AG09319 (cell line): ENCODE measurements at regions not wholly inside any gene's neighbourhood (a gene's known extent, or its start where the extent isn't known, plus 50 kb on each side); places are given as distances from the start of the nearest gene placed in this dataset.

ENCODE experiments used
- DNase-seq: peaks from one replicate; pipeline ENCODE4 v3.0.0-alpha.2; 2010; ENCODE audit warnings: low read depth; ENCODE audit errors: extremely low read depth
- TF ChIP-seq, protein P1 (sequence below): IDR thresholded peaks from 2 replicates; pipeline ENCODE4 v1.5.1; 2011; ENCODE audit warnings: low read depth, mild to moderate bottlenecking, inconsistent platforms, low read length, moderate library complexity

DNA sequence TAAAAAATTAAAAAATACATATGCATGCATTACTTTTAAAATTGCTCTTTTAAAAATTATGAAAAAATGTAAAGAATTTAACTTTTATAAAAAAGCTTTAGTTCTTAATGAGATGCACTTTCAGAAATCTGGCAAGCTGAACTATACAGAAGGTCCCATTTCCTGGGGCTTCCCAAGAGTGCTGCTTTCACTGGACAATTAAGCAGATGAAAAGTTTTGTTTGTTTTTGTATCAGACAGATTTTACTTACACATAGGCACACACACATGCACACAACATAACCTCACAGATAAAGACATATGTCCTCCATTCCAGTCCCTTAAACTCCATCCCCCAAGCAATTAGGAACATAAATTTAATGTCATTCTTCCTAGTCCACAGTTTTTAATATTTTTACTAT, 402.3 kb upstream of the ASIC2 start:
- TF ChIP-seq, protein P1, sequence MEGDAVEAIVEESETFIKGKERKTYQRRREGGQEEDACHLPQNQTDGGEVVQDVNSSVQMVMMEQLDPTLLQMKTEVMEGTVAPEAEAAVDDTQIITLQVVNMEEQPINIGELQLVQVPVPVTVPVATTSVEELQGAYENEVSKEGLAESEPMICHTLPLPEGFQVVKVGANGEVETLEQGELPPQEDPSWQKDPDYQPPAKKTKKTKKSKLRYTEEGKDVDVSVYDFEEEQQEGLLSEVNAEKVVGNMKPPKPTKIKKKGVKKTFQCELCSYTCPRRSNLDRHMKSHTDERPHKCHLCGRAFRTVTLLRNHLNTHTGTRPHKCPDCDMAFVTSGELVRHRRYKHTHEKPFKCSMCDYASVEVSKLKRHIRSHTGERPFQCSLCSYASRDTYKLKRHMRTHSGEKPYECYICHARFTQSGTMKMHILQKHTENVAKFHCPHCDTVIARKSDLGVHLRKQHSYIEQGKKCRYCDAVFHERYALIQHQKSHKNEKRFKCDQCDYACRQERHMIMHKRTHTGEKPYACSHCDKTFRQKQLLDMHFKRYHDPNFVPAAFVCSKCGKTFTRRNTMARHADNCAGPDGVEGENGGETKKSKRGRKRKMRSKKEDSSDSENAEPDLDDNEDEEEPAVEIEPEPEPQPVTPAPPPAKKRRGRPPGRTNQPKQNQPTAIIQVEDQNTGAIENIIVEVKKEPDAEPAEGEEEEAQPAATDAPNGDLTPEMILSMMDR = no peak

DNA sequence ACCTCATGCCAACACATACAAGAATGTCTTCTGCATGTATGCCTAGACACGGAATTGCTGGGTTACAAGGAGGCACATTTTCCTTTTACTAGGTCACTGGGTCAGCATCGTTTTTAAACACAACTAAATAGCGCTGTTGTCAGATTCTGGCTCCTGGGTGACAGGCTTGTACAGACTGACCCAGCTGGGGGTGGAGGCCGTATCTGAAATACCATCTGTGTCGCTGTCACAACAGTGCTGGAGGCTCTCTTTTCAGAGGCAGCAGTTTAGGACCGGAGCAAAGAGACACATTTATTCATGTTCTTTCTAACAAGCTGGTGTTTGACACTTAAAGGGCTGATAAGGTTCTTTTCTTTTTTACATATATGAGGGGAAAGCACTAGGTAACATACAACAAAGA, 403.0 kb upstream of the ASIC2 start:
- DNase-seq = no peak
- TF ChIP-seq, protein P1 = no peak

More for the DNA sequence above, 402.3 kb upstream of the ASIC2 start:
- DNase-seq = no peak

DNA sequence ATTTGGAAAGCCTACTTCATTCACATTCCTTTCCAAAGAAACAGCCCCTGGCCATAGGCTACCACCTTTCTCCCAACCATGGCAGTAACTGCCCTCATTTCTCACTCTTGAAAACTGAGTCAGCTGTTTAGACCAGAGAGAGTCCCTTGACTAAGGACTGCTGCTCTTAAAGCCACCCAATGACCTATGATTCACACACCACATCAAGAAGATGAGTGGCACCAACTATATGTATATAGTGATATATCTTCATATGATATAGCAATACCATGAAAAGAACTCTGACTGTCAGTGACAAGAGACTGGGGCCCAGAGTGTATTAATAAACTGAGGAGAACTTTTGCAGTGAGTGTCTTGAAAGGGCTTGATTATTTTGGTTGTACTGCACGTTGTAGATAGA, 404.5 kb upstream of the ASIC2 start:
- no peak for DNase-seq
- TF ChIP-seq, protein P1 = no peak

DNA sequence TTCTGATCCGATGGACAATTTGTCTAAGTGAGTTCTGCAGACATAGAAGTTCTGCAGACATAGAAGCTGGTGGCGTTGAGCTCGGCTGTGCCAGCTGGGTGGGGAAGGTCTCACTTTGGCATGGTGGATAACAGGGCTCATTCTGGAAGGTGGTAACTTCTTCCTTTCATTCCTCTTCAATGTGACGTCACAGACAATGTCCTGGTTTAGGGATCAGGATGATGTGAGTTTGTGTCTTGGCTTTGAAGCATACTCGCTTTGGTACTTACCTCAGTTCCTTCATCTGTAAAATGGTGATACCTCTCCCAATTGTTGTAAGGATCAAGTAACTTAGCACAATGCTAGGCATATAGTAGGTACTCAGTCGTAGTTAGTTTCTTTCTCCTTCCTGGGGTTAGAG, 408.8 kb upstream of the ASIC2 start:
- DNase-seq = no peak
- TF ChIP-seq, protein P1 = no peak

DNA sequence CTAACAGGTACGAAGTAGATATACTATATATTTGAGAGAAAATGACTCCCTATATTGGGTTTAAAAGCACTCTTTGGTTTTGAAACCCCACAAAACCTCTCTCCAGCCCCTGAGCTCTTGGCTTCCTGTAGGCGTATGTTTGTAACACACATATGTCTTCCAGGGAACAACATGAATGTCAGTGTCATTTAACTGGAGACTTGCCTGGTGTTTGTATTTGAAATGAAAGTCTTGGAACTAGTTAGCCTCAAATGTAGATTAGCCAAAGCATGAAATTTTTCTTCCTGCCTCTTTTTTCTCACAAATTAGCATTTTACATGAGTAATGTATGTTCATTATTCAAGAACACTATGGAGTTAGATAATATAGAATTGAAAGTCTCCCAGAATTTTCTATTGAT, 411.8 kb upstream of the ASIC2 start:
- TF ChIP-seq, protein P1 = no peak
- no peak for DNase-seq

DNA sequence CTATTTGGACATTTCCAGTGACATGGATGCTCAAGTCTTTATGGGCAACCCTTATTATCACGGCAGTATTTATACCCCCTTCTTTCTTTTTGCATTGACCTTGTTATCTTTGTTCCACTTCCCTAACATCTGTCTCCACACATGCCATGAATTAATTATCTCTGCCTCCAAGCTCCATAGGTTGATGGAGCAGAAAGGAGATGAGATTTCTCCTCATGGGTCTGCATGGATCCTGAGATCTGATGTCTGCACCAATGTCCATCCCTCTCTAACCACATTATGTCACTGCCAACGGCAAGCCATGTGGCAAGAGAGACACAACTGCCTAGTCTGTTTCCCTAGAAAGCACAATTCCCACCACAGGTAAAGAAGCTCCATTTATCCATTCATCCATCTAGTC, 416.8 kb upstream of the ASIC2 start:
- TF ChIP-seq, protein P1 = no peak
- DNase-seq = no peak

DNA sequence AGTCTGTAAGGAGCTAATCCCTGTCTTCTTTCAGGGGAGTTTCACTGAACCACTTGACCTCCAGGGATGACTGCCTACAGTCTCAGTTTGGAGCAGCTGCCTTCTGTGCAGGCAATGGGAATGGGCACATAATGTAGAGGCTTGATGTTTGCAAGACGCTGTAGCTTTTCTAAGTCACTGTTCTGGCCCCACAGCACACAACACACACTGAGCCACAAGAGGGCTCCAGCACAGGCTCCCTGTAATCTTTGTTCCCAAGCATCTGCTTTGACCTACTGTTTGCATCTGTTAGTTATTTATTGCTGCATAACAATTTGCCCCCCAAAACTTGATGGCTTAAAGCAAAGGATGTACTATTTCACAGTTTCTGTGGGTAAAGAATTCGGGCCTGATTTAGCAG, 419.0 kb upstream of the ASIC2 start:
- DNase-seq = no peak
- TF ChIP-seq, protein P1 = no peak
